ENCODE measurements at regions not wholly inside any gene's neighbourhood (a gene's known extent, or its start where the extent isn't known, plus 50 kb on each side); places are given as distances from the start of the nearest gene placed in this dataset.

DNA sequence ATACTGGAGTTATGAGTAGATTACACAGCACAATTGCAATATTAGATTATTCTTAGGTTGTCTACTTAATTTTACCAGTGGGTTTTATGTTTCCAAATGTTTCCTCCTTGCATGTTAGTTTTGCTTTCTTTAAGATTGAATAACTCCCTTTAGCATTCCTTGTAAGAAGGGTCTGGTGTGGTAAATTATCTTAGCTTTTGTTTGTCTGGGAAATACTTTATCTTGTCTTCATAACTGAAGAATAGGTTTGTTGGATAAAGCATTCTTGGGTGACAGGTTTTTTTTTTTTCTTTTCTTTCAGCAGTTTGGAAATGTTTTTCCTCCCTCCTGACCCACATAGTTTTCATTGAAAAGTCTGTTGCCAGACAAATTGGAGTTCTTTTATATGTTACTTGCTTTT lies 531.1 kb downstream of the ANXA1 start:
- no peak overlapping the region for H2AFZ ChIP-seq
- no peak for TF ChIP-seq EZH2 (IDR thresholded peaks at IDR 0.05; ENCODE audit: low read depth, unreplicated experiment)
- TF ChIP-seq CREB1 (CRISPR knock-in tag; IDR thresholded peaks at IDR 0.05; ENCODE audit: low read depth) = no peak
- TF ChIP-seq STAT1 (IDR thresholded peaks at IDR 0.05; ENCODE audit: unreplicated experiment) = no peak
- TF ChIP-seq EZH2phosphoT487 (IDR thresholded peaks at IDR 0.05; ENCODE audit: unreplicated experiment) = no peak
- TF ChIP-seq ZNF114 (CRISPR knock-in tag; IDR thresholded peaks at IDR 0.05) = no peak
- TF ChIP-seq, protein P1, sequence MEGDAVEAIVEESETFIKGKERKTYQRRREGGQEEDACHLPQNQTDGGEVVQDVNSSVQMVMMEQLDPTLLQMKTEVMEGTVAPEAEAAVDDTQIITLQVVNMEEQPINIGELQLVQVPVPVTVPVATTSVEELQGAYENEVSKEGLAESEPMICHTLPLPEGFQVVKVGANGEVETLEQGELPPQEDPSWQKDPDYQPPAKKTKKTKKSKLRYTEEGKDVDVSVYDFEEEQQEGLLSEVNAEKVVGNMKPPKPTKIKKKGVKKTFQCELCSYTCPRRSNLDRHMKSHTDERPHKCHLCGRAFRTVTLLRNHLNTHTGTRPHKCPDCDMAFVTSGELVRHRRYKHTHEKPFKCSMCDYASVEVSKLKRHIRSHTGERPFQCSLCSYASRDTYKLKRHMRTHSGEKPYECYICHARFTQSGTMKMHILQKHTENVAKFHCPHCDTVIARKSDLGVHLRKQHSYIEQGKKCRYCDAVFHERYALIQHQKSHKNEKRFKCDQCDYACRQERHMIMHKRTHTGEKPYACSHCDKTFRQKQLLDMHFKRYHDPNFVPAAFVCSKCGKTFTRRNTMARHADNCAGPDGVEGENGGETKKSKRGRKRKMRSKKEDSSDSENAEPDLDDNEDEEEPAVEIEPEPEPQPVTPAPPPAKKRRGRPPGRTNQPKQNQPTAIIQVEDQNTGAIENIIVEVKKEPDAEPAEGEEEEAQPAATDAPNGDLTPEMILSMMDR (conservative IDR thresholded peaks at IDR 0.05; ENCODE audit: low read depth in 2 of 2) = no peak
- TF ChIP-seq JUNB (IDR thresholded peaks at IDR 0.05; ENCODE audit: unreplicated experiment) = no peak
- TF ChIP-seq NANOG (IDR thresholded peaks at IDR 0.05; ENCODE audit: borderline replicate concordance) = no peak
- TF ChIP-seq REST (IDR thresholded peaks at IDR 0.05; ENCODE audit: unreplicated experiment) = no peak
- no peak for TF ChIP-seq ZNF331 (CRISPR knock-in tag; IDR thresholded peaks at IDR 0.05; ENCODE audit: low read depth)
- no peak for TF ChIP-seq ZNF462 (CRISPR knock-in tag; IDR thresholded peaks at IDR 0.05)
- no peak for TF ChIP-seq ETS1 (IDR thresholded peaks at IDR 0.05)
- no peak for TF ChIP-seq POLR2AphosphoS5 (IDR thresholded peaks at IDR 0.05; ENCODE audit: low read depth)
- H3F3A ChIP-seq (replicated peaks; ENCODE audit: low read depth) = no peaks in the 10 kb centered on the region
- DNase-seq (ENCODE audit: low spot score) (no peak), ATAC-seq (no peak)
- no peaks in the 10 kb centered on the region for H3K4me1 ChIP-seq (ENCODE audit: insufficient read depth)
- H4K20me1 ChIP-seq (replicated peaks; ENCODE audit: insufficient read depth) = no peaks in the 10 kb centered on the region
- H3K9me3 Mint-ChIP-seq = peaks cover 22% of the 10 kb centered on the region
- H3K27ac Mint-ChIP-seq = no peak overlapping the region
- no peaks in the 10 kb centered on the region for H3K4me1 Mint-ChIP-seq
- H3K4me3 Mint-ChIP-seq = no peak overlapping the region
- H3K79me2 ChIP-seq (replicated peaks; ENCODE audit: insufficient read depth) = no peaks in the 10 kb centered on the region
- H3K36me3 Mint-ChIP-seq (ENCODE audit: low read depth) = peaks cover 24% of the 10 kb centered on the region
- H3K27me3 ChIP-seq (ENCODE audit: insufficient read depth) = no peaks in the 10 kb centered on the region
- H3K4me3 ChIP-seq = no peak overlapping the region
- H3K36me3 ChIP-seq (ENCODE audit: insufficient read depth) = no peaks in the 10 kb centered on the region
- H3K9me2 ChIP-seq (ENCODE audit: insufficient read depth) = no peaks in the 10 kb centered on the region
- no peaks in the 10 kb centered on the region for H3K27me3 Mint-ChIP-seq (ENCODE audit: insufficient read depth, low read depth, poor library complexity)
- no peak overlapping the region for H3K27ac ChIP-seq (ENCODE audit: low read depth)
- H3K4me2 ChIP-seq = no peak overlapping the region
